ENCODE measurements at regions not wholly inside any gene's neighbourhood (a gene's known extent, or its start where the extent isn't known, plus 50 kb on each side); places are given as distances from the start of the nearest gene placed in this dataset.

DNA sequence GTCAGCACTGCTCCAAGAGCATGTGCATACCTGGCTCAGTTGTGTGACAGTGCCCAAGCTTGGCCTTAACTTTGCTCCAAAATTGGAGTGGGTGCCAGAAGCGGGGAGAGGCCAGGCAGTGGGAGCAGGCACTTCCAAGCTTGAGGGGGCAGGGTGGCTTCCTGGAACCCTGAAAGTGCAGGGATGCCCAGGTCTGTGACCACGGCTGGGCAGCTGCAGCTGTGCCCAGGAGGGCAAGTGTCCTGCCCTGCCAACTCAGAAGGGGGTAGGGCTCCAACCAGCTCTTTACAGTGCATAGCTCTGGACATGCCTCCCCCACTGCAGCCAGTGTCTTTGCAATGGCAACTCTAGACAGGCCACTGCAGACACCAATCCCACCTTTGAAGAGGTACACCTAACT, 478.6 kb downstream of the OTOL1 start:
- Mint-ChIP-seq H3K4me1 (ENCODE audit: low read depth) (no peaks in the 10 kb centered on the region), H3K27me3 (no peaks in the 10 kb centered on the region), H3K4me3 (no peak overlapping the region), H3K36me3 (ENCODE audit: low read depth) (no peaks in the 10 kb centered on the region), H3K27ac (no peak overlapping the region), H3K9me3 (no peaks in the 10 kb centered on the region)
- TF ChIP-seq, protein P1, sequence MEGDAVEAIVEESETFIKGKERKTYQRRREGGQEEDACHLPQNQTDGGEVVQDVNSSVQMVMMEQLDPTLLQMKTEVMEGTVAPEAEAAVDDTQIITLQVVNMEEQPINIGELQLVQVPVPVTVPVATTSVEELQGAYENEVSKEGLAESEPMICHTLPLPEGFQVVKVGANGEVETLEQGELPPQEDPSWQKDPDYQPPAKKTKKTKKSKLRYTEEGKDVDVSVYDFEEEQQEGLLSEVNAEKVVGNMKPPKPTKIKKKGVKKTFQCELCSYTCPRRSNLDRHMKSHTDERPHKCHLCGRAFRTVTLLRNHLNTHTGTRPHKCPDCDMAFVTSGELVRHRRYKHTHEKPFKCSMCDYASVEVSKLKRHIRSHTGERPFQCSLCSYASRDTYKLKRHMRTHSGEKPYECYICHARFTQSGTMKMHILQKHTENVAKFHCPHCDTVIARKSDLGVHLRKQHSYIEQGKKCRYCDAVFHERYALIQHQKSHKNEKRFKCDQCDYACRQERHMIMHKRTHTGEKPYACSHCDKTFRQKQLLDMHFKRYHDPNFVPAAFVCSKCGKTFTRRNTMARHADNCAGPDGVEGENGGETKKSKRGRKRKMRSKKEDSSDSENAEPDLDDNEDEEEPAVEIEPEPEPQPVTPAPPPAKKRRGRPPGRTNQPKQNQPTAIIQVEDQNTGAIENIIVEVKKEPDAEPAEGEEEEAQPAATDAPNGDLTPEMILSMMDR (IDR thresholded peaks at IDR 0.05) = no peak
- intact Hi-C loops (cut with micrococcal nuclease) = no loop called here
- no peak for ATAC-seq
- POLR2A ChIA-PET = no interaction called here
- CTCF ChIA-PET = no interaction called here
- no peak for DNase-seq

- TF ChIP-seq, protein P1 (IDR thresholded peaks at IDR 0.05) = no peak
- H3K9me3 Mint-ChIP-seq = no peaks in the 10 kb centered on the region
- ATAC-seq = no peak
- ChIA-PET POLR2A (no interaction called here), CTCF (no interaction called here)
- no peak overlapping the region for H3K4me3 Mint-ChIP-seq
- no peaks in the 10 kb centered on the region for H3K27me3 Mint-ChIP-seq
- no peaks in the 10 kb centered on the region for H3K36me3 Mint-ChIP-seq (ENCODE audit: low read depth)
- intact Hi-C loops (cut with micrococcal nuclease) = no loop called here
- DNase-seq = no peak
- H3K27ac Mint-ChIP-seq = no peak overlapping the region
- H3K4me1 Mint-ChIP-seq (ENCODE audit: low read depth) = no peaks in the 10 kb centered on the region
These were observed 480.5 kb downstream of the OTOL1 start for GRCh38 chr3:161977063-161977462.

DNA sequence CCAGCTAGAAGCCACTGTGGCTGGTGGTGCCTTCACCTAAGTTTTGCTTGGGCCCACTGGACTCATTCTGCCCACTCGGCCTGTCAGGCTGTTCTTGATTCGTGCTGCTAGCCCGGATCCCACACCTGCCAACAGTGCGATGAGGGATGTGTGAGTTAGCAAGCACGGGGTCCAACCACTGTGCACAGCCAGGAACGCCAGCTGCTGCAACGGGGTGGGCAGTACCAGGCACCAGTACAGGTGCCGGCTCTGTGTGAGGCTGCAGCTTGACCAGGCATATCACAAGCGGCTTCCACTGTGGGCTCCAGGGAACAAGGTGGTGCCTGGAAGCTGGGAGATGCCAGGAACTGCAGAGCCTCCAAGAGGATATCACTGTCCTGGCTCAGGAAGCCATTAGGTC, 481.2 kb downstream of the OTOL1 start:
- TF ChIP-seq, protein P1 (IDR thresholded peaks at IDR 0.05) = no peak
- CTCF ChIA-PET = no interaction called here
- intact Hi-C loops (cut with micrococcal nuclease) = no loop called here
- ATAC-seq = no peak
- POLR2A ChIA-PET = no interaction called here
- no peak for DNase-seq
- no peaks in the 10 kb centered on the region for H3K9me3 Mint-ChIP-seq
- H3K36me3 Mint-ChIP-seq (ENCODE audit: low read depth) = no peaks in the 10 kb centered on the region
- H3K4me1 Mint-ChIP-seq (ENCODE audit: low read depth) = no peaks in the 10 kb centered on the region
- H3K4me3 Mint-ChIP-seq = no peak overlapping the region
- no peaks in the 10 kb centered on the region for H3K27me3 Mint-ChIP-seq
- no peak overlapping the region for H3K27ac Mint-ChIP-seq

GRCh38 chr3:161987933-161988332, 491.3 kb downstream of the OTOL1 start:
- ATAC-seq = no peak
- H3K27ac Mint-ChIP-seq = no peak overlapping the region
- TF ChIP-seq, protein P1 (IDR thresholded peaks at IDR 0.05) = no peak
- intact Hi-C loops (cut with micrococcal nuclease) = no loop called here
- H3K4me1 Mint-ChIP-seq (ENCODE audit: low read depth) = no peaks in the 10 kb centered on the region
- POLR2A ChIA-PET = no interaction called here
- CTCF ChIA-PET = no interaction called here
- H3K9me3 Mint-ChIP-seq = peaks cover 2% of the 10 kb centered on the region
- H3K36me3 Mint-ChIP-seq (ENCODE audit: low read depth) = no peaks in the 10 kb centered on the region
- no peak overlapping the region for H3K4me3 Mint-ChIP-seq
- H3K27me3 Mint-ChIP-seq = no peaks in the 10 kb centered on the region
- DNase-seq = no peak

GRCh38 chr3:161989012-161989411, 492.4 kb downstream of the OTOL1 start:
- no peak for DNase-seq
- no peak overlapping the region for H3K27ac Mint-ChIP-seq

More at GRCh38 chr3:161989012-161989411, 492.4 kb downstream of the OTOL1 start:
- CTCF ChIA-PET = no interaction called here
- intact Hi-C loops (cut with micrococcal nuclease) = no loop called here
- Mint-ChIP-seq H3K36me3 (ENCODE audit: low read depth) (no peaks in the 10 kb centered on the region), H3K27me3 (no peaks in the 10 kb centered on the region), H3K4me1 (ENCODE audit: low read depth) (no peaks in the 10 kb centered on the region), H3K9me3 (peaks cover 2% of the 10 kb centered on the region), H3K4me3 (no peak overlapping the region)
- TF ChIP-seq, protein P1 (IDR thresholded peaks at IDR 0.05) = no peak
- no peak for ATAC-seq
- POLR2A ChIA-PET = no interaction called here
